ENCODE measurements at regions not wholly inside any gene's neighbourhood (a gene's known extent, or its start where the extent isn't known, plus 50 kb on each side); places are given as distances from the start of the nearest gene placed in this dataset.

DNA sequence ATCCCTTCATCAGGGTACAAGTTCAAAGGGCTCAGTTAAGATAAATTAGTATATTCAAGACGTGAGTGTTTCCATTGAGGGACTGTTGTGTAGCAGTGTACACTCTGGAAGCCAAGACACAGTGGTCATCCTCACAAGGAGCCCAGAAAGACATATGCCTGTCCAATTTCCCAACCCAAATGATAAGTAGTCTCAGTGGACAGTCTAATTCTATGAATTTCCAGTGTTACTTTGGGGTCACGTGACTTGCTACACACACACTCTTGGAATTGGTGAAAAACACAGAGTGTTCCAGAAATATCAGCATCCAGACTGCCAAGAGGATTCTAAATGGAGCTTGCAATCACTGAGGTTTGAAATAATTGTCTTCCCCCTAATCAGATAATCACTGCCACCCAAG is 365.1 kb downstream of the WDR11 start:
- TF ChIP-seq, protein P1, sequence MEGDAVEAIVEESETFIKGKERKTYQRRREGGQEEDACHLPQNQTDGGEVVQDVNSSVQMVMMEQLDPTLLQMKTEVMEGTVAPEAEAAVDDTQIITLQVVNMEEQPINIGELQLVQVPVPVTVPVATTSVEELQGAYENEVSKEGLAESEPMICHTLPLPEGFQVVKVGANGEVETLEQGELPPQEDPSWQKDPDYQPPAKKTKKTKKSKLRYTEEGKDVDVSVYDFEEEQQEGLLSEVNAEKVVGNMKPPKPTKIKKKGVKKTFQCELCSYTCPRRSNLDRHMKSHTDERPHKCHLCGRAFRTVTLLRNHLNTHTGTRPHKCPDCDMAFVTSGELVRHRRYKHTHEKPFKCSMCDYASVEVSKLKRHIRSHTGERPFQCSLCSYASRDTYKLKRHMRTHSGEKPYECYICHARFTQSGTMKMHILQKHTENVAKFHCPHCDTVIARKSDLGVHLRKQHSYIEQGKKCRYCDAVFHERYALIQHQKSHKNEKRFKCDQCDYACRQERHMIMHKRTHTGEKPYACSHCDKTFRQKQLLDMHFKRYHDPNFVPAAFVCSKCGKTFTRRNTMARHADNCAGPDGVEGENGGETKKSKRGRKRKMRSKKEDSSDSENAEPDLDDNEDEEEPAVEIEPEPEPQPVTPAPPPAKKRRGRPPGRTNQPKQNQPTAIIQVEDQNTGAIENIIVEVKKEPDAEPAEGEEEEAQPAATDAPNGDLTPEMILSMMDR (IDR thresholded peaks at IDR 0.05; ENCODE audit: insufficient read depth, low read length, poor library complexity, severe bottlenecking): no peak
- Histone ChIP-seq H3K27me3 (ENCODE audit: control insufficient read depth, insufficient read depth, low read length) (no peaks in the 10 kb centered on the region), H3K4me3 (ENCODE audit: low read depth, low read length) (no peak overlapping the region), H3K36me3 (ENCODE audit: control insufficient read depth, insufficient read depth, low read length) (no peaks in the 10 kb centered on the region)
- no peak for DNase-seq (ENCODE audit: low read depth)

DNA sequence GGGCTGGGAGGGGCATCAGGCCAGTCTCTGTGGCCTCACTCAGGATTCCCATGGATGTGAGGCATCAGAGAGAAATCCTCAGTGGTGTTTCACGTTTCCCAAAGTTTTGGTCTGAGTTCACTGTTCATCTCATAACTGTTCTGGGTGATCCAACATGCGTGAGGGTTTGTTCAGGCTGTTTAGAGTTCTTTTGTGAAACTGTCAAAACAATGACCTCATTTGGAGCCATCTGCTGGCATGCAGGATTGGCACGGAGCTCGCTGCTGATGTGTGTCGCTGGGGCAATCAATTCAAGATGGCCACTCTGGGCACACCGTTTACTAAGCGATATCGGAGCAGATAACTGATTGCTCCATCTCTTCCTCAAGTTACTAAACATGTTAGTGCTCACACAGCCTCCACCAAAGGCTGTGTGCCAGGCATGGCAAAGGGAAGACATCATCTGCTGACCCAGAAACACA is 365.6 kb downstream of the WDR11 start:
- TF ChIP-seq, protein P1 (IDR thresholded peaks at IDR 0.05; ENCODE audit: insufficient read depth, low read length, poor library complexity, severe bottlenecking): no peak
- H3K4me3 ChIP-seq (ENCODE audit: low read depth, low read length): no peak overlapping the region
- H3K36me3 ChIP-seq (ENCODE audit: control insufficient read depth, insufficient read depth, low read length): no peaks in the 10 kb centered on the region
- H3K27me3 ChIP-seq (ENCODE audit: control insufficient read depth, insufficient read depth, low read length): no peaks in the 10 kb centered on the region
- no peak for DNase-seq (ENCODE audit: low read depth)

DNA sequence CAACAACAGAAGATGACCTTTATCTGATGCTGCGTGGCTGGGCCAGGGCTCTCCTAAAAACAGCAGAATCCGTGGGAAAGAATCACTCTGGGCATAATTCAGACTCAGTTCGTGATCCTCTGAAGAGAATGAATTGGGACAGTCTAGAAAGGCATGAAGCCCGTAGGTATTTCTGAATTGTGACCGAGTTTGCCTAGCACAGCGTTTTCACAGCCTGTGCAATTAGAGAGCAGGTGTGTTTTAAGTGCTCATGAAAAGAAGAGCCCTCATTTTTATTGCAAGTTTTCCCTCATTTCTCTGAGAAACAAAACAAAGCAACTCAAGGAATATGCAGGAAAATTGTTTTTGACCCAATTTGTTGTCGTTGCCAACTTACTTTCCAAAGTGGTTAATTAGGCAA is 366.2 kb downstream of the WDR11 start:
- Histone ChIP-seq H3K4me3 (ENCODE audit: low read depth, low read length) (no peak overlapping the region), H3K27me3 (ENCODE audit: control insufficient read depth, insufficient read depth, low read length) (no peaks in the 10 kb centered on the region), H3K36me3 (ENCODE audit: control insufficient read depth, insufficient read depth, low read length) (no peaks in the 10 kb centered on the region)
- TF ChIP-seq, protein P1 (IDR thresholded peaks at IDR 0.05; ENCODE audit: insufficient read depth, low read length, poor library complexity, severe bottlenecking): no peak
- DNase-seq (ENCODE audit: low read depth): no peak

DNA sequence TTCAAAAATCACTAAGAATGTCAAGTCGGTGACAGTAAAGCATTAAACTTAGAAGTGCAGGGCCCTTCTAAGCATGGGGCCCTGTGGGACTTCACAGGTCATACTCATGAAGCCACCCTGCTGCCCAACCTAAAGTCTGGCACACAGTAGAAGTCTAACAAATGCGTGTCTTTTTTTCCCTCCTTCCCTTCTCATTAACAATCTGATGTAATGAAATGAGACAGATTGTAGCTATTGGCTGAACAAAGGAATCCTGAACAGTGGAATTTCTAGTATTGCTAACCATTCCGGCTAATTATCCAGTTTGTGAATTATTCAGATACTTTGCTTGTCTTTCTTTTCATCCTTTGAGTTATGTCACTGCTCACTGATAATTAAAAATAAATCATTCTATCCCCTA is 369.9 kb downstream of the WDR11 start:
- Histone ChIP-seq H3K27me3 (ENCODE audit: control insufficient read depth, insufficient read depth, low read length) (no peaks in the 10 kb centered on the region), H3K36me3 (ENCODE audit: control insufficient read depth, insufficient read depth, low read length) (no peaks in the 10 kb centered on the region), H3K4me3 (ENCODE audit: low read depth, low read length) (no peak overlapping the region)
- TF ChIP-seq, protein P1 (IDR thresholded peaks at IDR 0.05; ENCODE audit: insufficient read depth, low read length, poor library complexity, severe bottlenecking): no peak
- no peak for DNase-seq (ENCODE audit: low read depth)

- TF ChIP-seq, protein P1 (IDR thresholded peaks at IDR 0.05; ENCODE audit: insufficient read depth, low read length, poor library complexity, severe bottlenecking): no peak
- H3K4me3 ChIP-seq (ENCODE audit: low read depth, low read length): no peak overlapping the region
- DNase-seq (ENCODE audit: low read depth): no peak
- H3K27me3 ChIP-seq (ENCODE audit: control insufficient read depth, insufficient read depth, low read length): no peaks in the 10 kb centered on the region
- no peaks in the 10 kb centered on the region for H3K36me3 ChIP-seq (ENCODE audit: control insufficient read depth, insufficient read depth, low read length)
Measured at GRCh38 chr10:121221991-121222390, 370.8 kb downstream of the WDR11 start.

- DNase-seq (ENCODE audit: low read depth): no peak
- no peaks in the 10 kb centered on the region for H3K36me3 ChIP-seq (ENCODE audit: control insufficient read depth, insufficient read depth, low read length)
- TF ChIP-seq, protein P1 (IDR thresholded peaks at IDR 0.05; ENCODE audit: insufficient read depth, low read length, poor library complexity, severe bottlenecking): no peak
- no peak overlapping the region for H3K4me3 ChIP-seq (ENCODE audit: low read depth, low read length)
- no peaks in the 10 kb centered on the region for H3K27me3 ChIP-seq (ENCODE audit: control insufficient read depth, insufficient read depth, low read length)
Measured at GRCh38 chr10:121222842-121223241, 371.7 kb downstream of the WDR11 start.

All from kidney epithelial cell (primary cell).